ENCODE measurements at regions not wholly inside any gene's neighbourhood (a gene's known extent, or its start where the extent isn't known, plus 50 kb on each side); places are given as distances from the start of the nearest gene placed in this dataset.

DNA sequence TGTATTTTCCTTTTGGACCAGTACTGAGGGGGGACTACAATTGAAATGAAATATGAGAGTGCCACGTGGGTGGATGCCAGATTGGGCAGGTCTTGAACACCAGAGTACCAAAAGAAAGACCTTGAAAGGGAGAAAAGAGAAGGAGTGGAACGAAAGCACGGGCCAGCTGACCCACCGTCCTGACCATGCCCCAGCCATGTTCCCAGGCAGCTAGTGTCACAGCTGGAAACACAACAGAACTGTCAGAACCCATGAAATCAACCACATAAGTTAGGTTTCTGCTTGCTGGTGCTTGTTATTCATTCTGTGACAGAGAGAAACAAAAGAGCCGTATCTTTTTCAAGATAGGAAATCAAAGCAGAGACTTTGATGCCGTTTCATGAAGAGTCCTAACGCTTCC, 268.8 kb downstream of the MEX3B start:
- TF ChIP-seq ZFX (IDR thresholded peaks at IDR 0.05; ENCODE audit: borderline replicate concordance) = no peak
- TF ChIP-seq, protein P1, sequence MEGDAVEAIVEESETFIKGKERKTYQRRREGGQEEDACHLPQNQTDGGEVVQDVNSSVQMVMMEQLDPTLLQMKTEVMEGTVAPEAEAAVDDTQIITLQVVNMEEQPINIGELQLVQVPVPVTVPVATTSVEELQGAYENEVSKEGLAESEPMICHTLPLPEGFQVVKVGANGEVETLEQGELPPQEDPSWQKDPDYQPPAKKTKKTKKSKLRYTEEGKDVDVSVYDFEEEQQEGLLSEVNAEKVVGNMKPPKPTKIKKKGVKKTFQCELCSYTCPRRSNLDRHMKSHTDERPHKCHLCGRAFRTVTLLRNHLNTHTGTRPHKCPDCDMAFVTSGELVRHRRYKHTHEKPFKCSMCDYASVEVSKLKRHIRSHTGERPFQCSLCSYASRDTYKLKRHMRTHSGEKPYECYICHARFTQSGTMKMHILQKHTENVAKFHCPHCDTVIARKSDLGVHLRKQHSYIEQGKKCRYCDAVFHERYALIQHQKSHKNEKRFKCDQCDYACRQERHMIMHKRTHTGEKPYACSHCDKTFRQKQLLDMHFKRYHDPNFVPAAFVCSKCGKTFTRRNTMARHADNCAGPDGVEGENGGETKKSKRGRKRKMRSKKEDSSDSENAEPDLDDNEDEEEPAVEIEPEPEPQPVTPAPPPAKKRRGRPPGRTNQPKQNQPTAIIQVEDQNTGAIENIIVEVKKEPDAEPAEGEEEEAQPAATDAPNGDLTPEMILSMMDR (IDR thresholded peaks at IDR 0.05) = no peak
